H1 (cell line): ENCODE measurements at regions not wholly inside any gene's neighbourhood (a gene's known extent, or its start where the extent isn't known, plus 50 kb on each side); places are given as distances from the start of the nearest gene placed in this dataset.

Source experiments
- CEBPB ChIP-seq: IDR thresholded peaks from 2 replicates; pipeline ENCODE4 v1.6.1; 2012; ENCODE audit warnings: low read depth, low read length
- TBP ChIP-seq: IDR thresholded peaks from 2 replicates; pipeline ENCODE4 v1.6.1; 2011; ENCODE audit warnings: low read depth, low read length, improper control_type of control experiment
- TF ChIP-seq, protein P1 (sequence below), 3 experiments: IDR thresholded peaks; 1 replicate in 2 of 3; 2 replicates in 1 of 3; pipeline versions ENCODE4 v1.5.1 to v1.6.1; 2011; ENCODE audit warnings: low read length in 3 of 3, mild to moderate bottlenecking in 3 of 3, inconsistent platforms in 2 of 3, low read depth in 1 of 3, moderate library complexity in 1 of 3; ENCODE audit not compliant: insufficient read depth in 1 of 3; ENCODE audit errors: control extremely low read depth in 1 of 3

- TF ChIP-seq, protein P1, sequence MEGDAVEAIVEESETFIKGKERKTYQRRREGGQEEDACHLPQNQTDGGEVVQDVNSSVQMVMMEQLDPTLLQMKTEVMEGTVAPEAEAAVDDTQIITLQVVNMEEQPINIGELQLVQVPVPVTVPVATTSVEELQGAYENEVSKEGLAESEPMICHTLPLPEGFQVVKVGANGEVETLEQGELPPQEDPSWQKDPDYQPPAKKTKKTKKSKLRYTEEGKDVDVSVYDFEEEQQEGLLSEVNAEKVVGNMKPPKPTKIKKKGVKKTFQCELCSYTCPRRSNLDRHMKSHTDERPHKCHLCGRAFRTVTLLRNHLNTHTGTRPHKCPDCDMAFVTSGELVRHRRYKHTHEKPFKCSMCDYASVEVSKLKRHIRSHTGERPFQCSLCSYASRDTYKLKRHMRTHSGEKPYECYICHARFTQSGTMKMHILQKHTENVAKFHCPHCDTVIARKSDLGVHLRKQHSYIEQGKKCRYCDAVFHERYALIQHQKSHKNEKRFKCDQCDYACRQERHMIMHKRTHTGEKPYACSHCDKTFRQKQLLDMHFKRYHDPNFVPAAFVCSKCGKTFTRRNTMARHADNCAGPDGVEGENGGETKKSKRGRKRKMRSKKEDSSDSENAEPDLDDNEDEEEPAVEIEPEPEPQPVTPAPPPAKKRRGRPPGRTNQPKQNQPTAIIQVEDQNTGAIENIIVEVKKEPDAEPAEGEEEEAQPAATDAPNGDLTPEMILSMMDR (IDR thresholded peaks at IDR 0.05; ENCODE audit: control extremely low read depth in 1 of 3, insufficient read depth in 1 of 3, low read depth in 1 of 3, low read length in 3 of 3) = no peak
- TF ChIP-seq TBP = no peak
- TF ChIP-seq CEBPB = no peak
These were observed 446.3 kb downstream of the MID1IP1 start (continued) for GRCh38 chrX:39247536-39247935.
